ENCODE measurements at regions not wholly inside any gene's neighbourhood (a gene's known extent, or its start where the extent isn't known, plus 50 kb on each side); places are given as distances from the start of the nearest gene placed in this dataset.

DNA sequence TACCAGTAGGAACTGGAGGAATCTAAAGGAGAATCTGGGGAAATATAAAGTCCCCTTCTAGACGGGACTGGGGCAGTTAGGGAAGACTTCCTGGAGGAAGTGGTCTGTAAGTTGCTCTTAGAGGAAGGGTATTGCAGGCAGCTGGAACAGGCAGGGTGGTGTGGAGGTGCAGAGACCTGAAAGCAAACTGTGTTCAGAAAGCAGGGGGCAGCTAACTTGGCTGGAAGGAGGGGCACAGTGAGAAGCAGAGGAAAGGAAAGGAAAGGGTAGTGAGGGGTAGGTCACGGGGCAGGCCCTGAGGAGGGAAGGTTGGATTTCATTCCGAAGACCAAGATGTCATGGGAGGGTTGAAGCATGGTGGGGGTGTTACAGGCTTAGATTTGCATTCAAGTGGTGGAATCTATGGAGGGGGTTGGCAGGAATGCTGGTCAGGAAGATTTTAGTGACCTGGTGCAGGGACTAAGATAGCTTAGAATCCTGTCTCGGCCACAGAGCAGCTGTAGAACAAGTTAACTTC is 240.7 kb downstream of the FOXD2 start:
- Histone ChIP-seq H3K9me3 (ENCODE audit: insufficient read depth in 2 of 2, low read depth in 1 of 2, low read length in 1 of 2) (0 out of 4 replicates have a peak, but pooled peaks cover 0 to under 1% of the 10 kb centered on the region in 2 experiments), H4K20me1 (replicated peaks in 1 of 2; ENCODE audit: control insufficient read depth in 1 of 2, insufficient read depth in 2 of 2, low read length in 2 of 2) (no peaks in the 10 kb centered on the region), H3K27ac (ENCODE audit: low read depth, low read length) (no peak overlapping the region), H2BK12ac (ENCODE audit: low read depth, low read length) (no peak overlapping the region), H3K4me3 (ENCODE audit: extremely low read depth in 1 of 4, insufficient read depth in 2 of 4, low read depth in 3 of 4, low read length in 4 of 4) (no peak overlapping the region), H4K91ac (replicated peaks; ENCODE audit: insufficient read length, low read length) (no peak overlapping the region), H3K23ac (ENCODE audit: insufficient read length) (no peak overlapping the region), H3K4ac (replicated peaks; ENCODE audit: insufficient read length, low read depth, low read length) (no peak overlapping the region), H3K36me3 (ENCODE audit: control insufficient read depth in 2 of 4, insufficient read depth in 4 of 4, low read length in 3 of 4) (no peaks in the 10 kb centered on the region), H3K23me2 (ENCODE audit: low read depth, low read length) (no peaks in the 10 kb centered on the region), H3K79me1 (ENCODE audit: low read depth, low read length) (no peaks in the 10 kb centered on the region), H3K56ac (replicated peaks; ENCODE audit: insufficient read length, low read depth, low read length) (no peak overlapping the region), H3K79me2 (ENCODE audit: control insufficient read depth in 1 of 2, insufficient read depth in 2 of 2, low read length in 2 of 2) (no peaks in the 10 kb centered on the region), H3K27me3 (replicated peaks in 1 of 4; ENCODE audit: control insufficient read depth in 3 of 4, extremely low read depth in 1 of 4, insufficient read depth in 3 of 4, low read length in 3 of 4) (peaks cover 0 to 7% (median 2%) of the 10 kb centered on the region in 4 experiments; a peak in 2 of 7 replicates), H2BK15ac (ENCODE audit: low read length) (no peak overlapping the region), H4K8ac (ENCODE audit: extremely low read depth, insufficient read depth, low read length) (no peak overlapping the region), H3K4me1 (replicated peaks in 1 of 4; ENCODE audit: control insufficient read depth in 3 of 4, insufficient read depth in 4 of 4, low read length in 3 of 4) (peaks cover 0 to 4% (median 0%) of the 10 kb centered on the region in 4 experiments; a peak in 1 of 7 replicates), H3K9ac (replicated peaks in 1 of 4; ENCODE audit: extremely low read depth in 1 of 4, low read depth in 3 of 4, low read length in 3 of 4) (no peak overlapping the region), H3K18ac (ENCODE audit: extremely low read depth, low read length) (no peak overlapping the region), H3K14ac (ENCODE audit: insufficient read length) (no peak overlapping the region), H2BK20ac (ENCODE audit: low read length) (no peak overlapping the region), H2BK120ac (replicated peaks; ENCODE audit: low read depth, low read length) (no peak overlapping the region), H4K5ac (ENCODE audit: insufficient read length, low read depth, low read length) (no peak overlapping the region), H2BK5ac (ENCODE audit: low read depth, low read length) (no peak overlapping the region), H2AFZ (ENCODE audit: low read length) (no peak overlapping the region), H2AK5ac (ENCODE audit: low read depth, low read length) (no peak overlapping the region), H3K4me2 (ENCODE audit: insufficient read depth in 1 of 2, low read depth in 2 of 2, low read length in 2 of 2) (no peak overlapping the region)
- peak in 1 of 2 experiments; percentile 33 for DNase-seq (ENCODE audit: low read depth in 1 of 2, low spot score in 2 of 2)
- 77% methylated on average over 4 of the region's 4 CpGs; no CpG with 5 or more reads in 1 of the 2 experiments for WGBS, 2 experiments (ENCODE audit: extremely low coverage in 1 of 2, insufficient coverage in 1 of 2, insufficient read length in 1 of 2, insufficient replicate concordance in 2 of 2, low coverage in 1 of 2, low lambda C conversion rate in 2 of 2, missing lambda C conversion rate in 1 of 2)
- ChIA-PET CTCF (ENCODE audit: partially characterized antibody) (interaction anchor here (1.2 to 2.2 kb wide), 3 partner anchors 48 to 169 kb away, joined by 3 to 5 read pairs (median 5); no protein-coding TSS in a partner anchor), POLR2A (ENCODE audit: partially characterized antibody) (no interaction called here)
- FAIRE-seq = no peak
- TF ChIP-seq SIN3A (conservative IDR thresholded peaks at IDR 0.05 in 1 of 2, IDR thresholded peaks at IDR 0.05 in 1 of 2; ENCODE audit: low read depth in 1 of 2, low read length in 2 of 2) (no peak), RFX5 (IDR thresholded peaks at IDR 0.05; ENCODE audit: borderline replicate concordance, low read depth, low read length) (no peak), NANOG (IDR thresholded peaks at IDR 0.05; ENCODE audit: insufficient read depth, low read depth, low read length, poor library complexity, severe bottlenecking) (no peak), ATF3 (IDR thresholded peaks at IDR 0.05; ENCODE audit: insufficient read depth, low read depth, low read length) (no peak), BCL11A (IDR thresholded peaks at IDR 0.05; ENCODE audit: low read depth in 2 of 2, low read length in 2 of 2) (no peak), FOSL1 (IDR thresholded peaks at IDR 0.05; ENCODE audit: insufficient read depth, low read depth, low read length) (no peak), POU5F1 (IDR thresholded peaks at IDR 0.05; ENCODE audit: low read depth, low read length) (no peak), GTF2F1 (IDR thresholded peaks at IDR 0.05; ENCODE audit: borderline replicate concordance, low read depth, low read length) (no peak), TBP (IDR thresholded peaks at IDR 0.05; ENCODE audit: low read depth, low read length) (no peak), SIRT6 (IDR thresholded peaks at IDR 0.05; ENCODE audit: low read length) (no peak), RXRA (IDR thresholded peaks at IDR 0.05; ENCODE audit: insufficient read depth, low read depth, low read length) (no peak), HDAC6 (IDR thresholded peaks at IDR 0.05; ENCODE audit: low read depth, low read length) (no peak)
- TF ChIP-seq, protein P1, sequence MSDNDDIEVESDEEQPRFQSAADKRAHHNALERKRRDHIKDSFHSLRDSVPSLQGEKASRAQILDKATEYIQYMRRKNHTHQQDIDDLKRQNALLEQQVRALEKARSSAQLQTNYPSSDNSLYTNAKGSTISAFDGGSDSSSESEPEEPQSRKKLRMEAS (IDR thresholded peaks at IDR 0.05) = no peak

Measured in H1 (cell line).